Gastroesophageal sphincter (tissue), 3 donors: ENCODE measurements at regions not wholly inside any gene's neighbourhood (a gene's known extent, or its start where the extent isn't known, plus 50 kb on each side); places are given as distances from the start of the nearest gene placed in this dataset.

Experiments used
- POLR2A ChIP-seq, 2 donors: fragments of 450-650 bp; IDR thresholded peaks; one replicate each; pipeline ENCODE4 v1.6.1; 2017; ENCODE audit warnings: antibody characterized with exemption in 2 of 2, mild to moderate bottlenecking in 2 of 2, moderate library complexity in 1 of 2
- POLR2AphosphoS5 ChIP-seq: sonication (generic); formaldehyde crosslinking; IDR thresholded peaks from one replicate; pipeline ENCODE4 v1.6.1; 2017; ENCODE audit warnings: antibody characterized with exemption
- TF ChIP-seq, protein P1 (sequence below), 4 experiments: fragments of 200-600 bp in 2 of 4; fragments of 450-650 bp in 2 of 4; sonication (generic) in 1 of 4; IDR thresholded peaks; one replicate each; pipeline ENCODE4 v1.5.1; 2017 to 2019; ENCODE audit warnings: antibody characterized with exemption in 4 of 4, mild to moderate bottlenecking in 2 of 4, moderate library complexity in 2 of 4

DNA sequence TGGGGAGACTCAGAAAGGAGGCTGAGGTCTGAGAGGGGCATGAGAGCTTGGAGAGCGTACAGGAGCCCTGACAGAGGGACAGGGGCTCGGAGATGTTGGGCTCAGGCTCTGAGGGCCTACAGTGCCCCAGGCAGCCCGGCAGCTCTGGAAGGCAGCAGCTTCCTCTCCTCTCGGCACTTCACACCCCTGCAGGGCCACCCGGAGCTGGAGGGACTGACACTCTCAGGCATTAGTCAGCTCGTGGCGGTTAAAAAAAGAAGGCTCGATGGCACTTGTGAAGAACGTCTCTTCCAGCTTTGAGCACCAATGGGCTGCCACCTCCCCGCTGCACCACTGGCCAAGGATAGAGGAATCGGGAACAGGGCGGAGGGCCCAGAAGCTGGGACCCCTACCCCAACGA, 62.6 kb upstream of the SIRPA start:
- TF ChIP-seq, protein P1, sequence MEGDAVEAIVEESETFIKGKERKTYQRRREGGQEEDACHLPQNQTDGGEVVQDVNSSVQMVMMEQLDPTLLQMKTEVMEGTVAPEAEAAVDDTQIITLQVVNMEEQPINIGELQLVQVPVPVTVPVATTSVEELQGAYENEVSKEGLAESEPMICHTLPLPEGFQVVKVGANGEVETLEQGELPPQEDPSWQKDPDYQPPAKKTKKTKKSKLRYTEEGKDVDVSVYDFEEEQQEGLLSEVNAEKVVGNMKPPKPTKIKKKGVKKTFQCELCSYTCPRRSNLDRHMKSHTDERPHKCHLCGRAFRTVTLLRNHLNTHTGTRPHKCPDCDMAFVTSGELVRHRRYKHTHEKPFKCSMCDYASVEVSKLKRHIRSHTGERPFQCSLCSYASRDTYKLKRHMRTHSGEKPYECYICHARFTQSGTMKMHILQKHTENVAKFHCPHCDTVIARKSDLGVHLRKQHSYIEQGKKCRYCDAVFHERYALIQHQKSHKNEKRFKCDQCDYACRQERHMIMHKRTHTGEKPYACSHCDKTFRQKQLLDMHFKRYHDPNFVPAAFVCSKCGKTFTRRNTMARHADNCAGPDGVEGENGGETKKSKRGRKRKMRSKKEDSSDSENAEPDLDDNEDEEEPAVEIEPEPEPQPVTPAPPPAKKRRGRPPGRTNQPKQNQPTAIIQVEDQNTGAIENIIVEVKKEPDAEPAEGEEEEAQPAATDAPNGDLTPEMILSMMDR (IDR thresholded peaks at IDR 0.05) = no peak
- TF ChIP-seq POLR2A (IDR thresholded peaks at IDR 0.05) = no peak
- TF ChIP-seq POLR2AphosphoS5 = no peak
